Lower lobe of right lung (tissue), 2 donors: ENCODE measurements at regions not wholly inside any gene's neighbourhood (a gene's known extent, or its start where the extent isn't known, plus 50 kb on each side); places are given as distances from the start of the nearest gene placed in this dataset.
"Not testable (repeated sequence)": the region's sequence is repeated elsewhere in the genome, so short reads cannot be mapped to it uniquely, and the experiment has no call there.

ENCODE experiments used
- ATAC-seq, 2 donors: fragments of 200-7000 bp; cut with Tn5 transposase; one replicate each; pipeline ENCODE4 v1.9.1; 2020 to 2022; ENCODE audit warnings: mild to moderate bottlenecking in 2 of 2, moderate library complexity in 2 of 2
- DNase-seq: peaks from one replicate; pipeline ENCODE4 v3.0.0-alpha.2; 2020
- H3K27ac ChIP-seq: fragments of 200-600 bp; one replicate; pipeline ENCODE4 v1.8.0; 2022
- H3K27me3 ChIP-seq: fragments of 200-600 bp; one replicate; pipeline ENCODE4 v1.8.0; 2022; ENCODE audit warnings: low read depth
- H3K36me3 ChIP-seq: fragments of 200-600 bp; one replicate; pipeline ENCODE4 v1.8.0; 2022; ENCODE audit warnings: mild to moderate bottlenecking
- H3K4me1 ChIP-seq: fragments of 200-600 bp; one replicate; pipeline ENCODE4 v1.8.0; 2022
- H3K4me3 ChIP-seq: fragments of 200-600 bp; one replicate; pipeline ENCODE4 v1.8.0; 2022; ENCODE audit warnings: mild to moderate bottlenecking
- H3K9me3 ChIP-seq: fragments of 200-600 bp; one replicate; pipeline ENCODE4 v1.8.0; 2022
- intact Hi-C: fragments of 100-400 bp; cut with DNase I; formaldehyde crosslinking; loops from one replicate; pipeline ENCODE4 v1.11.0; 2022
- TF ChIP-seq, protein P1 (sequence below): fragments of 200-600 bp; IDR thresholded peaks from one replicate; pipeline ENCODE4 v1.8.0; 2022; ENCODE audit warnings: antibody characterized with exemption, mild to moderate bottlenecking
- donor health status: DM: no; HTN: yes; CAD: no; lungs with severe emphysema.

- H3K4me3 ChIP-seq, result no peak overlapping the region
- H3K9me3 ChIP-seq, result no peaks in the 10 kb centered on the region
- H3K4me1 ChIP-seq, result no peaks in the 10 kb centered on the region
- intact Hi-C loops, result no loop called here
- no peak for ATAC-seq
- no peaks in the 10 kb centered on the region for H3K36me3 ChIP-seq
- H3K27me3 ChIP-seq, result no peaks in the 10 kb centered on the region
- TF ChIP-seq, protein P1, sequence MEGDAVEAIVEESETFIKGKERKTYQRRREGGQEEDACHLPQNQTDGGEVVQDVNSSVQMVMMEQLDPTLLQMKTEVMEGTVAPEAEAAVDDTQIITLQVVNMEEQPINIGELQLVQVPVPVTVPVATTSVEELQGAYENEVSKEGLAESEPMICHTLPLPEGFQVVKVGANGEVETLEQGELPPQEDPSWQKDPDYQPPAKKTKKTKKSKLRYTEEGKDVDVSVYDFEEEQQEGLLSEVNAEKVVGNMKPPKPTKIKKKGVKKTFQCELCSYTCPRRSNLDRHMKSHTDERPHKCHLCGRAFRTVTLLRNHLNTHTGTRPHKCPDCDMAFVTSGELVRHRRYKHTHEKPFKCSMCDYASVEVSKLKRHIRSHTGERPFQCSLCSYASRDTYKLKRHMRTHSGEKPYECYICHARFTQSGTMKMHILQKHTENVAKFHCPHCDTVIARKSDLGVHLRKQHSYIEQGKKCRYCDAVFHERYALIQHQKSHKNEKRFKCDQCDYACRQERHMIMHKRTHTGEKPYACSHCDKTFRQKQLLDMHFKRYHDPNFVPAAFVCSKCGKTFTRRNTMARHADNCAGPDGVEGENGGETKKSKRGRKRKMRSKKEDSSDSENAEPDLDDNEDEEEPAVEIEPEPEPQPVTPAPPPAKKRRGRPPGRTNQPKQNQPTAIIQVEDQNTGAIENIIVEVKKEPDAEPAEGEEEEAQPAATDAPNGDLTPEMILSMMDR, result no peak
- H3K27ac ChIP-seq, result no peak overlapping the region
- no peak for DNase-seq
Measured at GRCh38 chr1:72432645-72433267, 150.4 kb upstream of the NEGR1 start.

DNA sequence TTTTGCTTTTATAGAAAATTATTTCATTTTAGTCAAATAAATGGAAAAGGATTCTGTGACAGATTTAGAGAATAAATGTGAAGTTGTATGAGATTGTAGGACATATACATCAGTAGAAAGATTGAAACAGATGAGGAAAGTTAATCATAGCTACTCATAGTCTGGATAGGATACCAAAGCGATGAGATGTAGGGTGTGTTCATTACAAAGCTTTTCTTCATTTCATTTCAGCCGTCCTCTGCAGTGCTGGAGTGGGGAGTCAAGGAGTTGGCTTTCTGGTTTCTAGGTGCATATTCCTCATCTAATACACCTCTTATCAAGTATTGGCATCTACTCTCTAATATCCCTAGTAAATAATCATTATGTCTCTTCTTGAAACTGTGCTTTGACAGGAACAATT lies 149.5 kb upstream of the NEGR1 start:
- intact Hi-C loops, result no loop called here
- Histone ChIP-seq H3K36me3 (no peaks in the 10 kb centered on the region), H3K9me3 (no peaks in the 10 kb centered on the region), H3K27me3 (no peaks in the 10 kb centered on the region), H3K4me3 (no peak overlapping the region), H3K27ac (no peak overlapping the region), H3K4me1 (no peaks in the 10 kb centered on the region)
- no peak for DNase-seq
- TF ChIP-seq, protein P1, result no peak
- no peak for ATAC-seq

GRCh38 chr1:72428276-72428675 lies 145.9 kb upstream of the NEGR1 start:
- H3K4me1 ChIP-seq, H3K9me3 ChIP-seq, intact Hi-C loops, H3K4me3 ChIP-seq, H3K36me3 ChIP-seq, H3K27me3 ChIP-seq, DNase-seq, ATAC-seq, H3K27ac ChIP-seq: not testable (repeated sequence)

DNA sequence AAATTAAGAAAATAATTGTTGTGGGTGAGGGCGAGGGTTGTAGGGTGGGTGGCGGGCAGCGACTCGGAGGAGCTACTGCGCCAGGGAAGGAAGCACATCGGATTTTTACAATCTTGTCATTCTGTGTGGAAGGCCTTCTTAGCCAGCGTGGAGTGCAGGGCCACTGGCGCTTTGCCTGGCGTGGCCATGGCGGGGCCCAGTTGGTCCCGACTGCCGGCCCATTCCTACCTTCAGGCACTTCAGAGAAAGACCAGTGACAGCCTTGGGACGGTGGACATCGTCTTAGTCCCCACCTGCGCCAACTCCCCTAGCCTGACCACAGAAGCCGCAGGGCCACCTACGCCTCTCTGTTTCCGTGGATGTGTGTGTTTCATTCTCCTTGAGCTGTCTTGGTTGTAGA lies 136.9 kb upstream of the NEGR1 start:
- TF ChIP-seq, protein P1, result no peak
- Histone ChIP-seq H3K4me1 (no peaks in the 10 kb centered on the region), H3K9me3 (no peaks in the 10 kb centered on the region), H3K27ac (no peak overlapping the region), H3K36me3 (no peaks in the 10 kb centered on the region), H3K4me3 (no peak overlapping the region), H3K27me3 (no peaks in the 10 kb centered on the region)
- no peak for DNase-seq
- no peak for ATAC-seq
- intact Hi-C loops, result no loop called here

DNA sequence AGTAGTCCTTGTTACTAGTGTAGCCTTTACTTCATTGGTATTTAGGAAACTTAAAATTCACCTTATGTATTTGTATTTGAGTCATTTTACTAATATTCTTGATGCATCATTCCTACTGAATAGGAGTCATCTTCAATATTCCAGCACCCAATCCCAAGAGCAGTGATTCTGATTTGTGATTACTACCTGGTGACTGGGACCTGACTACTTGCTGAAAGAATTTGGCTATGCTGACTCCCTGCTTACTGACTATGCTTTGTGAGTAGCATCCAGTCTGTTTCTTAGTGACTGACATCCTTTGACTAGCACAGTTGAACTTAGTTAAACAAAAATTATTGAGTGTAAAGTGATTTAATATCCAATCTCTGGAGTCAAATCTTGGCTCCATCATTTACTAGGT lies 129.9 kb upstream of the NEGR1 start:
- H3K36me3 ChIP-seq, result no peaks in the 10 kb centered on the region
- intact Hi-C loops, result no loop called here
- H3K4me3 ChIP-seq, result no peak overlapping the region
- DNase-seq (no peak), ATAC-seq (no peak)
- H3K27me3 ChIP-seq, result no peaks in the 10 kb centered on the region
- no peaks in the 10 kb centered on the region for H3K9me3 ChIP-seq
- TF ChIP-seq, protein P1, result no peak
- no peak overlapping the region for H3K27ac ChIP-seq
- no peaks in the 10 kb centered on the region for H3K4me1 ChIP-seq

DNA sequence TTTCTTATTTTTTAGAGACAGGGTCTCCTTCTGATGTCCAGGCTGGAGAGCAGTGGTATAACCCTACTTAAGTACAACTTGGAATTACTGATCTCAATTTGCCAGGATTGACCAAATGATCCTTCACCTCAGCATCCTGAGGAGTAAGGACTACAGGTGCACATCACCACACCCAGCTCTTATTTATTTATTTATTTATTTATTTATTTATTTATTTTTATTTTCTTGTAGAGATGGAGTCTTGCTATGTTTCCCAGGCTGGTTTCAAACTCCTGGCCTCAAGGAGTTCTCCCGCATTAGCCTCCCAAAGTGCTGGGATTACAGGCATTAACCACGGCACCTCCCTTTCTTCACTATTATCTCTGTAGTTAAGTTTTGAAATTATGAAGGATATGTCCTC lies 117.5 kb upstream of the NEGR1 start:
- Histone ChIP-seq H3K36me3 (no peaks in the 10 kb centered on the region), H3K4me1 (no peaks in the 10 kb centered on the region), H3K27me3 (no peaks in the 10 kb centered on the region), H3K27ac (no peak overlapping the region), H3K4me3 (no peak overlapping the region), H3K9me3 (no peaks in the 10 kb centered on the region)
- TF ChIP-seq, protein P1, result no peak
- no peak for ATAC-seq
- intact Hi-C loops, result no loop called here
- no peak for DNase-seq
